Loucy (cell line): ENCODE measurements at regions not wholly inside any gene's neighbourhood (a gene's known extent, or its start where the extent isn't known, plus 50 kb on each side); places are given as distances from the start of the nearest gene placed in this dataset.

Experiments
- H2AFZ ChIP-seq: fragments of 200-600 bp; sonication (generic); 2 replicates; pipeline ENCODE4 v1.6.0; 2016; ENCODE audit warnings: antibody characterized with exemption, mild to moderate bottlenecking, low read length, moderate library complexity
- H3F3A ChIP-seq: fragments of 200-600 bp; 2 replicates; pipeline ENCODE4 v1.6.0; 2016; ENCODE audit warnings: antibody characterized with exemption, low read depth, mild to moderate bottlenecking
- H3K27me3 ChIP-seq: fragments of 200-600 bp; sonication (generic); 2 replicates; pipeline ENCODE4 v1.6.1; 2014; ENCODE audit warnings: low read length, mild to moderate bottlenecking; ENCODE audit not compliant: insufficient read depth, poor library complexity, severe bottlenecking
- H3K36me3 ChIP-seq: fragments of 200-600 bp; sonication (generic); 2 replicates; pipeline ENCODE4 v1.6.1; 2016; ENCODE audit warnings: low read length; ENCODE audit not compliant: insufficient read depth
- H3K4me1 ChIP-seq: fragments of 200-600 bp; sonication (generic); 2 replicates; pipeline ENCODE4 v1.5.1; 2014; ENCODE audit warnings: low read length, mild to moderate bottlenecking; ENCODE audit not compliant: insufficient read depth, poor library complexity, severe bottlenecking
- H3K4me2 ChIP-seq: fragments of 200-600 bp; sonication (generic); 2 replicates; pipeline ENCODE4 v1.6.0; 2014; ENCODE audit warnings: antibody characterized with exemption, low read length, low read depth, mild to moderate bottlenecking; ENCODE audit not compliant: poor library complexity, severe bottlenecking
- H3K4me3 ChIP-seq: fragments of 200-600 bp; sonication (generic); 2 replicates; pipeline ENCODE4 v1.5.1; 2014; ENCODE audit warnings: low read length, mild to moderate bottlenecking, mixed read lengths; ENCODE audit not compliant: poor library complexity, severe bottlenecking
- H3K79me2 ChIP-seq: fragments of 200-600 bp; sonication (generic); 2 replicates; pipeline ENCODE4 v1.6.1; 2014; ENCODE audit warnings: low read length; ENCODE audit not compliant: insufficient read depth
- H3K9ac ChIP-seq: fragments of 200-600 bp; sonication (generic); 2 replicates; pipeline ENCODE4 v1.6.0; 2014; ENCODE audit warnings: mild to moderate bottlenecking, low read depth, low read length, moderate library complexity; ENCODE audit not compliant: poor library complexity, severe bottlenecking
- H3K9me2 ChIP-seq: fragments of 200-600 bp; sonication (generic); replicated peaks from 2 replicates; pipeline ENCODE4 v1.6.1; 2016; ENCODE audit warnings: low read depth, low read length, mixed read lengths
- H3K9me3 ChIP-seq: fragments of 200-600 bp; sonication (generic); 2 replicates; pipeline ENCODE4 v1.6.1; 2014; ENCODE audit warnings: mild to moderate bottlenecking, antibody characterized with exemption, low read length, low read depth; ENCODE audit not compliant: insufficient read depth
- H4K20me1 ChIP-seq: fragments of 200-600 bp; sonication (generic); 2 replicates; pipeline ENCODE4 v1.6.0; 2014; ENCODE audit warnings: antibody characterized with exemption, low read length, mild to moderate bottlenecking; ENCODE audit not compliant: insufficient read depth, poor library complexity, severe bottlenecking
- CTCF ChIP-seq: fragments of 200-600 bp; sonication (generic); conservative IDR thresholded peaks from 2 replicates; pipeline ENCODE4 v1.5.1; 2014; ENCODE audit warnings: mild to moderate bottlenecking, antibody characterized with exemption, low read length
- EZH2phosphoT487 ChIP-seq: fragments of 200-600 bp; IDR thresholded peaks from 2 replicates; pipeline ENCODE4 v1.6.1; 2018; ENCODE audit warnings: antibody characterized with exemption, mild to moderate bottlenecking, moderate library complexity, borderline replicate concordance

- Histone ChIP-seq H3K36me3 (no peaks in the 10 kb centered on the region), H3K9ac (no peak overlapping the region), H3K4me2 (no peak overlapping the region), H3K79me2 (no peaks in the 10 kb centered on the region), H3F3A (no peaks in the 10 kb centered on the region), H4K20me1 (no peaks in the 10 kb centered on the region), H3K9me3 (no peaks in the 10 kb centered on the region), H3K9me2 (no peaks in the 10 kb centered on the region), H2AFZ (0 out of 2 replicates have a peak overlapping the region, but pooled peaks have one; percentile 6), H3K27me3 (no peaks in the 10 kb centered on the region), H3K4me3 (no peak overlapping the region), H3K4me1 (no peaks in the 10 kb centered on the region)
- TF ChIP-seq CTCF (no peak), EZH2phosphoT487 (no peak)
Measured at GRCh38 chr12:67827820-67828383, 161.3 kb upstream of the IFNG-AS1 start.

GRCh38 chr12:67829896-67830295 lies 159.4 kb upstream of the IFNG-AS1 start:
- no peak overlapping the region for H3K9ac ChIP-seq
- no peaks in the 10 kb centered on the region for H4K20me1 ChIP-seq
- H3K4me3 ChIP-seq, result no peak overlapping the region
- no peaks in the 10 kb centered on the region for H3F3A ChIP-seq
- TF ChIP-seq CTCF (no peak), EZH2phosphoT487 (no peak)
- no peaks in the 10 kb centered on the region for H3K9me3 ChIP-seq
- H3K27me3 ChIP-seq, result no peaks in the 10 kb centered on the region
- H3K9me2 ChIP-seq, result no peaks in the 10 kb centered on the region
- H3K79me2 ChIP-seq, result no peaks in the 10 kb centered on the region
- H3K4me2 ChIP-seq, result no peak overlapping the region
- H3K36me3 ChIP-seq, result no peaks in the 10 kb centered on the region
- H3K4me1 ChIP-seq, result no peaks in the 10 kb centered on the region
- no peak overlapping the region for H2AFZ ChIP-seq

GRCh38 chr12:67832155-67832554 lies 157.1 kb upstream of the IFNG-AS1 start:
- no peaks in the 10 kb centered on the region for H3F3A ChIP-seq
- no peaks in the 10 kb centered on the region for H3K79me2 ChIP-seq
- no peaks in the 10 kb centered on the region for H3K4me1 ChIP-seq
- H3K27me3 ChIP-seq, result no peaks in the 10 kb centered on the region
- H4K20me1 ChIP-seq, result no peaks in the 10 kb centered on the region
- no peaks in the 10 kb centered on the region for H3K36me3 ChIP-seq
- no peak overlapping the region for H3K4me3 ChIP-seq
- no peaks in the 10 kb centered on the region for H3K9me2 ChIP-seq
- TF ChIP-seq CTCF (no peak), EZH2phosphoT487 (no peak)
- no peak overlapping the region for H3K9ac ChIP-seq
- no peaks in the 10 kb centered on the region for H3K9me3 ChIP-seq
- no peak overlapping the region for H3K4me2 ChIP-seq
- H2AFZ ChIP-seq, result no peak overlapping the region
